ENCODE measurements at regions not wholly inside any gene's neighbourhood (a gene's known extent, or its start where the extent isn't known, plus 50 kb on each side); places are given as distances from the start of the nearest gene placed in this dataset.
"Not testable (repeated sequence)": the region's sequence is repeated elsewhere in the genome, so short reads cannot be mapped to it uniquely, and the experiment has no call there.

DNA sequence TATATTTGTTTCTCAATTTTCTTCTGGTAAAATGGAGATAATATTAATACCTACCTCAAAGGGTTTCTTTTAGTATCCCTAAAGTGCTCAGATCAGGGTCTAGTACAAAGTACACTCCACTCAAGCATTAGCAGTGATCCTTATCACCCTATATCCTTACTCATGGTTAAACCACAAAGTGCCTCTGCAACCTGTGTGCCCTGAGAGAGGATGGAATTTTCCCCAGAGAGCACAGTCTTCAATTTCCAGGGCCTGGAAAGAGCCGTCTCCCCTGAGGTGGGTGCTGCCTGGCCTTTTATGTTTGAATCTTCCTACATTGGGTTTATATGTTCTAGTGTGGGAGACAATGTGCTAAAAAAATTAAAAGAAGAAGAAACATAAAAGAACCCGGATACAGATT lies 183.1 kb upstream of the FBXO33 start:
- DNase-seq, result no peak

DNA sequence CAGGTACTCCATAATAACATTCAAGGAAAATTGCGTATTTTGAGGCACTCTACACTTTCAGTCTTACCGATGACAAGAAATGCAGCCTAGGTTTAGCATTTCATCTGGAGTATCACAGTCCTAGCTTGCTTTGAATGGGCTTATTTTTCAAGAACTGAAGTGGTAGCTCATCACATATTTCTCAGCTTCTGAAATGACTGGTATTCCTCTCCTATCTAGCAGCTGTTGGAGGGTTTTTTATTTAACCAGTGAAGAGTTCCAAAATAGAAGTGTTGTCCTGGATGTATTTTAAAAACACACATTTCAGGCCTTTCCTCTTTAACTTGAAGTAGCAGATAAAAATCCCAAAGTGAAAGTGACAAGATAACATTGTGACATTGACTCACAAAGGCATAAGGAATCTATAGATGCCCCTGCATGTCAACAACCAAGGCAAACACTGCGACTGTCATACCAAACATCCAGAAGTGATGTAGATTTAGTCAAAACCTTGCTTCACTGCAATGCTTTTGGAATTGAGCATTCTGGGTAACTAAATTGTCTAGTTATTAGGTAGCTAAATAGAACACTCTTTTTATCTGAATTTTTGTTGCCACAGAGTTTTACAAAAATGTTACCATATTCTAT lies 182.2 kb upstream of the FBXO33 start:
- DNase-seq, result no peak

DNA sequence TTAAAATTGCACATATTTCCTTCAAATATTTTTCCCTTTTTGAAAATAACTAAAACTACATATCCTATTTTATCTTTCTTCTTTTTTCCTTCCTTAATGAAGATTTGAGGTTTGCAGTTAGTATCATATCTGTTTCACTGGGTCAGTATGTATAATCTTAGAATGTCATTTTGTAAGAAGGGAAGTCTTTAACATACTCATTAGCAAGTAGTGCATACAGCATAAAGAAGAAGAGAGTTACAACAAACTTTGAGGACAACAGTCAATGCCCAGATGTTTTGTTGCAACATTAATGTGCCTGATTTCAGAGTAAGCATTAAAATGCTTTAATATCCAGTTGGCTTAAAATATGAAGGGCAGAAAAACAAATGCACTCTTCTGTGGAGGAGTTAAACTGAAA lies 176.9 kb upstream of the FBXO33 start:
- no peak for DNase-seq

DNA sequence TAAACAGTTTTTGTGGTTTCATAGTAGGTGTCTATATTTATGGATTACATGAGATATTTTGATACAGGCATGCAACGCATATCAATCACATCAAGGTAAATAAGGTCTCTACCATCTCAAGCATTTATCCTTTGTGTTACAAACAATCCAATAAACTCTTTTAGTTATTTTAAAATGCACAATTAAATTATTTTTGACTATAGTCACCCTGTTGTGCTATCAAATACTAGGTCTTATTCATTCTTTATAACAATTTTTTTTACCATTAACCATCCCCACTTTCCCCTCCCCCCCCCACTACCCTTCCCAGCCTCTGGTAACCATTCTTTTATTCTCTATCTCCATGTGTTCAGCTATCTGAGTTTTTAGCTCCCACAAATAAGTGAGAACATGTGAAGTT lies 175.7 kb upstream of the FBXO33 start:
- no peak for DNase-seq

DNA sequence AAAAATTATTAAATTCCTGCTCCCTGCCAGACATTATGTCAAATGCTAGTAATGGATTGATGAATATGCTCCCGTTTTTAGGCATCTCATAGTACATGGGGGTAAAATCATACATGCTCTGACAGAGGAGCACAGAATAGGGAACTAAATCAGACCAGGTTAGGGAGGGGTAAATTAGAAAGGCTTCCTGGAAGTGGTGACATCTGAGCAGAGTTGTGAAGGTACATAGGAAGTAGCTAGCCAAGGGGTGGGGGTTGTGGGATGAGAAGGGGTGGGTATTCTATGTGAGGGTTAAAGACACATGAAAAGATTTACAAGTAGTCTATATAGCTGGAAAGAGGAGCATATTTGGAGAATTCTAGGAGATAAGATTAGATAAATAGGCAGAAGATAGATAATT lies 171.7 kb upstream of the FBXO33 start:
- DNase-seq, result no peak

DNA sequence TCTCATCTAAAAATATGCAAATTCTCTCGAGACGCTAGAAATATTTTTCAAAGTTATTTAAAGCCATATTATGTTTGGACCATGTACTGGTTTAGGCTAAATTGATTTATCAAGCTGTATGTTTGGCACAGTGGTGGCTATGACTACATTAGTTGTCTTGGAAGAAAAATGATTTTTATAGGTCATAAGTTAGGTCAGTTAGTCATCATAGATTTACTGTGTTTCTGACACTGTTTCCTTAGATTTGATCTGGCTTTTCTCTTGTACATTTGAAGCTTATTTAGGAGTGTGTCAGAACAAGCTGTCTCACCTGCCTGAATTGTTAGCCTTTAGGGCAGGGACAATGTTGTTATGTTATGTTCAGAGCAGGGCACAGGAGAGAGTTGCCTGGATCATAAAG lies 161.1 kb upstream of the FBXO33 start:
- DNase-seq, result no peak

DNA sequence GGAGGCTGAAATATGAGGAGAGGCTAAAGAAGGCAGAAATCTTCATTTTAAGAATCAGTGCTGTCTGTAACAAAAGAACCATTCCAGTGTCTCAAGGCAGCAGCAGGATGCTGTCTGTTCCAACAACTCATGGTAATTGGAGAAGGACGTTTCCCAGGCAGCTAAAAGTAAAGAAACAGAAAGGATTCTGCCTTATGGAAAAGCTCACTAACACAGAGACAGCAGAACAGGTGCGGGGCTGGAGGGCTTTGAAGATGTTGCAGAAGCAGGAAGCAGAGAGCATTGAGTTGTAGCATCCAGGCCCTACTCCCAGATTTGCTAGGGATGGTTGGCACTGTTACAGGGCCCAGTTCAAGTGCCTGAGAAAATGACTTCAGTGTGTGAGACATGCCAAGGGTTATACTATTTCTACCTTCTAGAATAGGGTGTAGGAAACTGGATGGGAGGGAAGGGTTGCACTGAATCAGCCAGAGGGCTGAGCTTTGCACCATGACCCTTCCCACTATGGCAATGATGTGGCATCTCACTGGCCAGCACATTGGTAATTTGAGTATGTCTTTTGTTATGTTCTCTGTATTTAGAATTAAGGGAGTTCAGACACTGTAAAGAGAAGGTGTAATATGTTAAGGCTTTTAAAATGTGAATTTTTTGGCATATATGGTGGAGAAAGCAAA lies 160.0 kb upstream of the FBXO33 start:
- no peak for DNase-seq

DNA sequence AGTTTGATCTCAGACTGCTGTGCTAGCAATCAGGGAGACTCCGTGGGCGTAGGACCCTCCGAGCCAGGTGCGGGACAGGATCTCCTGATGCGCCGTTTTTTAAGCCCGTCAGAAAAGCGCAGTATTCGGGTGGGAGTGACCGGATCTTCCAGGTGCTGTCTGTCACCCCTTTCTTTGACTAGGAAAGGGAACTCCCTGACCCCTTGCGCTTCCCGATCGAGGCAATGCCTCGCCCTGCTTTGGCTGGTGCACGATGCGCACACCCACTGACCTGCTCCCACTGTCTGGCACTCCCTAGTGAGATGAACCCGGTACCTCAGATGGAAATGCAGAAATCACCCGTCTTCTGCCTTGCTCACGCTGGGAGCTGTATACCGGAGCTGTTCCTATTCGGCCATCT lies 157.6 kb upstream of the FBXO33 start:
- DNase-seq, result not testable (repeated sequence)

DNA sequence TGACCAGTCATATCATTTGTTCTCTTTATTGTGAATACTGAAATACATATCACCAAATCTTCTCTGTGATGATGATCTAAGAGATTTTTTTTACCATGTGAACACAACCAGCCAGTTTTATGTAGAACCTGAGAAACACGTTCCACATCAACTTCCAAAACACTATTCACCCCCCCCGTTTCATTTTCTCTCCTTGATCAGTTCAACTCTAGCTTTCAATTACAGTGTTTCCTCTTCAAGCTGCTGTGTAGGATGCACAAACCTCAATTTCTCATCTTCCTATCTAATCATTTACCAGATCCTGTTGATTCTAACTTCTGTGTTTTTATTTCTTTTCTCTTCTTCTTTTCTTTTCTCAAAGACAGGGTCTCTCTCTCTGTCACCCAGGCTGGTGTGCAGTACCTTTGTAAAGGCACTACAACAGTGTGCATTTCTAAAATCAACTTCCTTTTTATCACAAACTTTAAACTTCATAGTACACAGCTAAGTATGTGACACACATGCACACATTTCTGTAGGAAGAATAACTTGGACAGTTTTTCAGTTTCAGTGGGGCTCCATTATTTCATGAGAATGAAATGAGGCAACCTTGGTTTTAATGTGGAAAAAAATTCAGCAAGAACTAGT lies 149.9 kb upstream of the FBXO33 start:
- no peak for DNase-seq

DNA sequence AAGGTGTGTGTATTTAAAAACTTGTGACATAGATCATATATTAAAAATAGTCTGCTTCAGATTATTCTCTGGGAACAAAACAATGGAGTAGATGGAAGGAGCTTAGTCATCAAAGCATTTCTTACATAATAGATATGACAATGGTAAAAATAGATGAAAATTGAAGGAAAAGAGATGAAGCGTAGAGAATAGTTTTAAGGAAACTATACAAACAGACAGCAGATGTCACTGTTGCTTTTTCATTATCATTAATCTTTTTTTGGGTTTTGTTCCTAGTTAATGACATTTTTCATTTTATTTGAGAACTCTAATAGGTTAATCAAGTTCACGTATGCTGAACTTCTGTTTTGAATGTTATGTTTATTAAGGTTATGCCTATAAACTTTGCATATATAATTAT lies 149.2 kb upstream of the FBXO33 start:
- DNase-seq, result no peak

DNA sequence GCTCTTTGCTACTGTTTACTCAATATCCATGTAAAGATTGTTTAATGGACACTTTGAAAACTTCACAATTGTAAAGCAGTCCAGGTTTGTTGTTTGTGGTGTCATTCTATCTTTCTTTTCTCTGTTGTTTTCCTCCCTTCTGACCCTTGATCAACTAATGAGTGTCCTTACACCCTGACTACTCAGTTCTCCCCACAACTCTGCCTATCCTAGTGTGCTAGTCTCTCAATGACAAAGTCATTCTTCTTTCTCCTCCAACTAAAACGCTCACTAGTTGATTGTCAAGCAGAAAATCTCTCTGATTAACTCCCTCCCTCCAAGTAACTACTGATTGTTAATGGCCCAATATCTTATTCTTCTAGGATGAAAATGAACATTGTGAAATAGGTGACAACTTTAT lies 148.5 kb upstream of the FBXO33 start:
- DNase-seq, result no peak

DNA sequence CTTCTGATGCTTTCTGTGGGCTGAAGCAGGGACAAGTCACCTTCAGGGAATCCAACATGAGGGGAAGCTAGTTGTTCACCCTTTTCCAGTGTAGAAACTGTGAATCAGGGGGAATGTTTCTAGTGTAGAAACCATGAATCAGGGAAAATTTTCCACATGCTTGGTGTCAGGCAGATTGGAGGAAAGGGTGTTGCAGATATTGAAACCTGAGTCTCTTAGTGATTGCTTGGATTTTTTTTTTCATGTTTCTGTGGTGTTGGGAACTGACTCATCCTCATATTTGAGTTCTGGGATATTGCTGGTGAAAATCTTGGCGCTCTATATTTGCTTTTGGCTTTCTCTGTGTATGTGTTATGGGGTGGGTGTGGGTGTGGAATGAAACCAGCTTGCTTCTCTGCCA lies 144.5 kb upstream of the FBXO33 start:
- DNase-seq, result no peak

DNA sequence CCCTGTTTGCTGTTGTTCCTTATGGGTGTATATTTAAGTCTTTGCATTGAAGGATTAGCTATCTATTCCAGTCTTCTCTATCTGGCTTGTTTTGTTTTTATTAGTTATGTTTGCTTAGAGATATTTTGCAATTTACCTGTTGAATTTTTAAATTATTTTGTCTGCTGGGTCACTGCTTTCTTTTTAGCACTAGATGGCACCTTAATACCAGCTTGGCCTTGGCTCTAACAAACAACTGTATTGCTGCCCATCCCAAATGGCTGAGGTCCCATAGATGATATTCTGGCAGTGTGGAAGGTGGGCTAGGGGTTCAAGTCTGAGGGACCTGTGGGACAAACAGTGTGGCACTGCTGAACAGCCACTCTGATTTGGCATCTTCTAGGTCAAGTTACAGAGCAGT lies 144.0 kb upstream of the FBXO33 start:
- DNase-seq, result no peak

DNA sequence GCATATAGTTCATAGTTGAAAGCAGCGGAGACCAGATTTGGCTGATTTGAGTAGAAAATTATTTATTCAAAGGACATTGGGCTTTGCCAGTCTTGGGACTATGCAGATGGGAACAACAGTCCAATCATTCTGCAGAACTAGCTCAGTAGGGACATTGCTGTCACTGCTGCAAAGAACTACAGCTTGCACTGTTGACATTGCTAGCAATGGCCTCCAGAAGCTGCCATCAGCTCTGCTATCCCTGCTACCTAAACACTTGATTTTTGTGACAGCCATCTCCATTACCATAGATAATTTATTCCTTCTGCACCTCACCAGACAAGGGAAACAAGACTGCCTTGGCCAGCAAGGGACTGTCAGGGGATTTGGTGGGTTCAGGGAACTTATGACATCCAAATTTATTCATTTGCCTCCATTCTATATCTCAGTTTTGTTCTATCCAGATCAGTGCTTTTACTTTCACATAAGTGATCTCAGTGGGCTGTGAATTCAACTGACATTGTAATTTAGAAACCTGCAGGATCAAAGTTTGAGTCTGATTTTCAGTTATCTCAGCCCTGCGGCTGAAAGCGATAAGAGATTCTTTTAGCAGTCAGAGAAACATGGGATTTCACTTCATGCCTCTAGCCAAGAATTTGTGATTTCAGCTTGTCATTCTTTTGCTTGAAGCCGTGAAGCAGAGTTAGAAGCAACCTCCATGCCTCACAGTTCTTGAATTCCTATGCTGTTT lies 136.7 kb upstream of the FBXO33 start:
- no peak for DNase-seq

DNA sequence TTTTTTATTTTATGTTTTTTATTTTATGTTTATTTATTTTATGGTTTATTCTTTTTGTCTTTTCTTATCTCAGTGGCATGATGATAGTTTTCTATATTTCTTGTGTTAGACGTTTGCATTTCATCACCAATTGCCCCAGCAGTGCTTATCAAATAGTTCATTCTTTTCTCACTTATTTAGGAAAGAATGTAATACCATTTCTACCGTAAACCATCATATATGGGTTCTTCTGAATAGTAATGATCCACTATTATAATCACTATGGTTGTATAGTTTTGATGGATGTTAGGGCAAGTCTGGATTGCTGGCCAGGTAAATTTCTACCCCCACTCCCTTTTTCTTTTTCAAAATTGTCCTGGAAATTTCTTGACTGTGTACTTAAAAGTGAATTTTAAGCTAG lies 134.6 kb upstream of the FBXO33 start:
- no peak for DNase-seq

DNA sequence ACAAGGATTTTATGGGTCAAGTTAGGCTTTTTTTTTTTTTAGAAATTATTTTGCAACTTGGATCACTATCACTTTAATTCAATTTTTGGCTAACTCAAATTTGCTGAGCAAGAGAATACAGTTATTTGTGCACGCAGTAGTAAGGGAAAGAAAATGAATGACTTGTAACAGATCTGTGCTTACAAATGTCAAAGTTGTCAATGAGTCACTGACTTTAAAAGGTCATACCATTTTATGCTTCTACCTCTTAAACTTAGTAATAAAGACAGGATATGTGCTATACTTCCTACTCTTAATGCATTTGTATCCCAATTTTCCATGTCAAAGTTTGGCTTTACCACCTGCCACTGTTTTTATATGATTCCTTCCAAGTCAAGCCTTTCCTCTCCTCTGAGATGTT lies 131.1 kb upstream of the FBXO33 start:
- no peak for DNase-seq

DNA sequence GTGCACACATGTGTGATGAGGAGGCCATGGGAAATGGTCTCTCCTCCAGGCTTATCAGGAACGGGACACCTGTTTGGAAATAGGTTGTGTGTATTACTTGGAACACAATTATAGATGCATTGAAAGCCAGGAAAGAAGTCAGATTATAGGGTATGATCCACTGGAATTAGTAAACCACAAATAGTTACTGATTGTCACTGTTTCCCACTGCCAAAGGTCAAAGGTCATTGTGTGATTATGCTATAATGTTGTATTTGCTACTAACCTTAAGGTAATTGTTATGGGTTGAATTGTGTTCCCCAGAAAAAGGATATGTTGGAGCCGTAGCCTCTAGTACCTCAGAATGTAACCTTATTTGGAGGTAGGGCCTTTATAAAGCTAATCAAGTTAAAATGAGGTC lies 129.9 kb upstream of the FBXO33 start:
- DNase-seq, result no peak

DNA sequence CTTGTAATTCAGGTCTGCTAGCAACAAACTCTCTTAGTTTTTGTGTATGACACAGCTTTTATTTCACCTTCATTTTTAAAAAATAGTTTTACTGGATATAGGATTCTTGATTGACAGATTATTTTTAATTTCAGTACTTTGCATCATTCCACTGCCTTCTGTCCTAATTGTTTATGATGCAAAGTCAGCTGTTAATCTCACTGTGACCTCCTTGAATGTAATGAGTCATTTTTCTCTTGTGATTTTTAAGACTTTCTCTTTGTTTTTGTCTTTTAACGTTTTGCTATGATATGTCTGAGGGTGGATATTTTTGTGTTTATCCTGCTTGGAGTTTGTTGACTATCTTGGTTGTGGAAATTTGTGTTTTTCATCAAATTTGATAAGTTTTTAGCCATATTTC lies 126.3 kb upstream of the FBXO33 start:
- no peak for DNase-seq

DNA sequence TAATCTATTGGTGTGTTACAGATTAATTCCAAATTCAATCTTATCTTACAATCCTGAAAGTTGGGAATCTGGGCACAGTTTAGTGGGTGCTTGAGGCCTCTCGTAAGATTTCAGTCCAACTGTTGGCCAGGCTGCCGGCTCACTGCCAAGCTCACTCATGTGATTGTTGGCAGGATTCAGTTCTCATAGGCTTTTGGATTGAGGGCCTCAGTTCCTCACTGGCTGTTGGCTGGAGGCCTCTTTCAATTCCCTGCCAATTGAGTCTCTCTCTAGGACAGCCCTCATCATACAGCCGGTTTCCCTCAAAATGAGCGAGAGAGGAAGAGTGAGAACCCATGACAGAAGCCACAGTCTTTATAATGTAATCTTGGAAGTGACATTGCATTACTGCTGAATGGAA lies 123.5 kb upstream of the FBXO33 start:
- DNase-seq, result no peak

DNA sequence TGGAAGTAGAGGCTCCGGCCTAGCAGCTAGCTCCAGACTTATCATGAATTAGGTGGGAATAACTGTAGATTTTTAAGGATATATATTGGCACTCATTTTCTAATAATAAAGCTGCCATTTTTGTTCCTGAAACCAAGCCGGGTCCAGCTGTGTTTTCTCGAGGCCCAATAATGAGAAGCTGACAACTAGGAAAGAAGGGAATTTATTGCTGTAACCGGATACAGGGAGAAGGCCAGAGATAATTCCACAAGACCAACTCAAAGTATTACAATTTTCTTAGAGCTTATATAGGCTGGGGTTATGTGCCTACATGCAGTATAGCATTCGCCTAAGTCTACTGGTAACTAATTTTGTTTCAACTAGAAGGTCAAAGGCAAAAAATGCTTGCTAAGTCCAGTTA lies 122.3 kb upstream of the FBXO33 start:
- no peak for DNase-seq

DNA sequence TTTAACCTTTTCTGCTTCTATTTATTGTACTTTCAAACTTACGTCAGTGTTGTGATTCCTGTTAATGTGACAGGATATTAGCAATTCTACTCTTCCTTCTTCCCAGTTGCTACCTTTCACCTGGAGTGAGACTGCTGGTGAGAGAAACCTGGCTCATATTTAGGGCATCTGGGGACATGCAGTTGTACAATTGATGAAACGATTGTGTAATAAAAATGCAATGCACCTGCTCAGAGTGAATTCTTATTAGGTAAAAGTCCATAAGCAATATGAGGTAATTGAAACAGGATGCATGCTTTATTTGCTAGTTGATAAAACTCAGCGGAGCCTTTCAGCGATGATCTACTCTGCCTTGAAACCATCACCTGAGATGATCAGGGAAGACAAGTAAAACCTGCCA lies 116.1 kb upstream of the FBXO33 start:
- DNase-seq, result no peak

DNA sequence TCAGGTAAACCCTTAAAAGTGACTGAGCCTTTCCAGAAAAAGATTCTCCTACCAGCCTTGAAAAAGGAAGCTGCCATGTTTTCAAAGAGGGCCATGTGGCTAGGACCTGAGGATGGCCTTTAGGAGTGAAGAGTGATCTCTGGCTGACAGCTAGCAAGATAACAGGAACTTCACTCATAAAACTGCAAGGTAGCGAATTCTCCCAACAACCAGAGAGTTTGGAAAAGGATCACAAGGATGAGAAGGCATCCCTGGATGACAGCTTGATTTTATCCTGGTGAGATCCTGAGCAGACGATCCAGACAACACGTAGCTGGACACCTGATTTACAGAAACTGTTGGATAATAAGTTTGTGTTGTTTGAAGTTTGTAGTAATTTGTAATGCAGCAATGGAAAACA lies 115.6 kb upstream of the FBXO33 start:
- no peak for DNase-seq

DNA sequence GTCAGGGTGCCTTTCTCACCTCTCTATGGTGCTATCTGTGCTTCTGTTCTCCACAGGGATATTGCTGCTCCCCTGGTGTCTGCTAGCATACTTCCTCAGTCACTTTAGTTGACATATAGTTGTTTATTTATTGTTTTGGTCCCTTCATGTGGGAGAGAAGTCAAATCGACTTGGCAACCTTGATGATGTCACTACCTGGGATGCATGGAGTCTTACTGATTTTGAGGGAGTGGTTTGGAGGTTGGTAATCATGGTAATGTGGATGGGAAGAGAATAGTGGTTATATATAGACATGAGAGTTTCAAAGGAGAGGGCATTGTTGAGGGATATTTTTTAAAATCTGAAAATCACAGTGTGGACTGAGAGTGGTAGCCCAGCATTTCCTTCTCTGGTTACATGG lies 73.6 kb upstream of the FBXO33 start:
- no peak for DNase-seq

DNA sequence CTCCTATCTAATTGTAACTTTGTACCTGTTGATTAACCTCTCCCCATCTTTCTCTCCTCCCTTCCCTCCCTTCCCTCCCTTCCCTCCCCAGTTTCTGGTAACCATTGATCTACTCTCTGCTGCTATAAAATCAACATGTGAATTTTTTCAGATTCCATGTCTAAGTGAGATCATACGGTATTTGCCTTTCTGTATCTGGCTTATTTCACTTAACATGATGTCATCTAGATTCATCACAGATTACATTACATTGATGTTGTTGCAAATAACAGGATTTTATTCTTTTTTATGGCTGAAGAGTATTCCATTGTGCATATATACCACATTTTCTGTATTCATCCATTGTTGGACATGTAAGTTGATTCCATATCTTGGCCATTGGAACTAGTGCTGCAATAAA lies 68.0 kb upstream of the FBXO33 start:
- DNase-seq, result no peak

All from SHP77 treated with DMSO at 0.1 percent for 48 hours (cell line).